Ishikawa (cell line): ENCODE measurements at regions not wholly inside any gene's neighbourhood (a gene's known extent, or its start where the extent isn't known, plus 50 kb on each side); places are given as distances from the start of the nearest gene placed in this dataset.

Experiments used
- CREB1 ChIP-seq: IDR thresholded peaks from 2 replicates; pipeline ENCODE4 v1.6.1; 2012; ENCODE audit warnings: low read depth
- EGR1 ChIP-seq: IDR thresholded peaks from 2 replicates; pipeline ENCODE4 v1.6.1; 2012
- TAF1 ChIP-seq: IDR thresholded peaks from 2 replicates; pipeline ENCODE4 v1.6.1; 2012; ENCODE audit warnings: low read depth, mild to moderate bottlenecking
- TCF12 ChIP-seq: IDR thresholded peaks from 2 replicates; pipeline ENCODE4 v1.6.1; 2012; ENCODE audit warnings: low read depth
- TEAD4 ChIP-seq: IDR thresholded peaks from 2 replicates; pipeline ENCODE4 v1.6.1; 2012
- YY1 ChIP-seq: IDR thresholded peaks from 2 replicates; pipeline ENCODE4 v1.6.1; 2012; ENCODE audit warnings: low read depth
- ZBTB7A ChIP-seq: IDR thresholded peaks from 2 replicates; pipeline ENCODE4 v1.6.1; 2012; ENCODE audit warnings: low read depth
- TF ChIP-seq, protein P1 (sequence below): IDR thresholded peaks from 2 replicates; pipeline ENCODE4 v1.6.1; 2012; ENCODE audit warnings: low read depth, mild to moderate bottlenecking
- TF ChIP-seq, protein P2 (sequence below): IDR thresholded peaks from 2 replicates; pipeline ENCODE4 v1.6.1; 2012

DNA sequence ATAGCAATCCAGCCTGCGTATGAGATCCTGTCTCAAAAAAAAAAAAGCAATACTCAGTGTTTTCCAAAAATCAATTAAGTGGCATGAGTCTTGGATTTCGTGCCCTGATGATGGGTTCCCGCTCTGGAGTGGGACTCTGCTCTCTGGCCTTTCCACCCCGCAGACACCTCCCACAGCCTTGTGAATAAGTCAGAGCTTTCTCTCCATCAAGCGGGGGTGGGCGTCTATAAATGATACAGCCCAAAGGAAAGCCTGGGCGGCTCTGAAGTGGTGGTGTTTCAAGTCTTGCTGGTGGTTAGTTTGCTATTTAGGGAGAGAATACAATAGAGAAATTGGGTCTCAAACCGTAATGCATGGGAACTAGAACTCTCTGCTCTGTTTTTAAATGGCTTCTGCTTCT, 52.5 kb upstream of the TAGAP start:
- TF ChIP-seq, protein P1, sequence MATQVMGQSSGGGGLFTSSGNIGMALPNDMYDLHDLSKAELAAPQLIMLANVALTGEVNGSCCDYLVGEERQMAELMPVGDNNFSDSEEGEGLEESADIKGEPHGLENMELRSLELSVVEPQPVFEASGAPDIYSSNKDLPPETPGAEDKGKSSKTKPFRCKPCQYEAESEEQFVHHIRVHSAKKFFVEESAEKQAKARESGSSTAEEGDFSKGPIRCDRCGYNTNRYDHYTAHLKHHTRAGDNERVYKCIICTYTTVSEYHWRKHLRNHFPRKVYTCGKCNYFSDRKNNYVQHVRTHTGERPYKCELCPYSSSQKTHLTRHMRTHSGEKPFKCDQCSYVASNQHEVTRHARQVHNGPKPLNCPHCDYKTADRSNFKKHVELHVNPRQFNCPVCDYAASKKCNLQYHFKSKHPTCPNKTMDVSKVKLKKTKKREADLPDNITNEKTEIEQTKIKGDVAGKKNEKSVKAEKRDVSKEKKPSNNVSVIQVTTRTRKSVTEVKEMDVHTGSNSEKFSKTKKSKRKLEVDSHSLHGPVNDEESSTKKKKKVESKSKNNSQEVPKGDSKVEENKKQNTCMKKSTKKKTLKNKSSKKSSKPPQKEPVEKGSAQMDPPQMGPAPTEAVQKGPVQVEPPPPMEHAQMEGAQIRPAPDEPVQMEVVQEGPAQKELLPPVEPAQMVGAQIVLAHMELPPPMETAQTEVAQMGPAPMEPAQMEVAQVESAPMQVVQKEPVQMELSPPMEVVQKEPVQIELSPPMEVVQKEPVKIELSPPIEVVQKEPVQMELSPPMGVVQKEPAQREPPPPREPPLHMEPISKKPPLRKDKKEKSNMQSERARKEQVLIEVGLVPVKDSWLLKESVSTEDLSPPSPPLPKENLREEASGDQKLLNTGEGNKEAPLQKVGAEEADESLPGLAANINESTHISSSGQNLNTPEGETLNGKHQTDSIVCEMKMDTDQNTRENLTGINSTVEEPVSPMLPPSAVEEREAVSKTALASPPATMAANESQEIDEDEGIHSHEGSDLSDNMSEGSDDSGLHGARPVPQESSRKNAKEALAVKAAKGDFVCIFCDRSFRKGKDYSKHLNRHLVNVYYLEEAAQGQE: no peak
- TF ChIP-seq TAF1: no peak
- TF ChIP-seq CREB1: no peak
- TF ChIP-seq YY1: no peak
- no peak for TF ChIP-seq ZBTB7A

DNA sequence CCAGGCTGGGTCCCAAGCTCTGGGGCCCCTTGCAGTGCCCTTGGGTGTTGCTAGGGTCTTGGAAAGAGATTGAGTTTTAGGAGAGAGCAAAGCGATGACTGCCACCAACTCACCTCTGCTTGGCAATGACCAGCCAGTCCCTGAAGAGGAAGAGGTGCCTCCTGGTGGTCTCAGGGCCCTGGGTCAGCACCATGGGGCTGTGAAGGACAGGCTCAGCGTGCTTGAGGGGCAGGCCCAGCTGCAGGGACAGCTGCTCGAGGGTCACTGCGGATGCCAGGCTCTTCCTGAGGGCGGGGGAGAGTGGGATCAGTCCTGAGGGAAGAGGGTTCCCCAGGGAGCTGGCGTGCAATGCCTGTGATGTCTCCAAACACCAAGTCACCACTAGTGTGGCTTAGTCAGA, 50.8 kb upstream of the TAGAP start:
- TF ChIP-seq, protein P2, sequence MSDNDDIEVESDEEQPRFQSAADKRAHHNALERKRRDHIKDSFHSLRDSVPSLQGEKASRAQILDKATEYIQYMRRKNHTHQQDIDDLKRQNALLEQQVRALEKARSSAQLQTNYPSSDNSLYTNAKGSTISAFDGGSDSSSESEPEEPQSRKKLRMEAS: no peak
- TF ChIP-seq TEAD4: no peak

DNA sequence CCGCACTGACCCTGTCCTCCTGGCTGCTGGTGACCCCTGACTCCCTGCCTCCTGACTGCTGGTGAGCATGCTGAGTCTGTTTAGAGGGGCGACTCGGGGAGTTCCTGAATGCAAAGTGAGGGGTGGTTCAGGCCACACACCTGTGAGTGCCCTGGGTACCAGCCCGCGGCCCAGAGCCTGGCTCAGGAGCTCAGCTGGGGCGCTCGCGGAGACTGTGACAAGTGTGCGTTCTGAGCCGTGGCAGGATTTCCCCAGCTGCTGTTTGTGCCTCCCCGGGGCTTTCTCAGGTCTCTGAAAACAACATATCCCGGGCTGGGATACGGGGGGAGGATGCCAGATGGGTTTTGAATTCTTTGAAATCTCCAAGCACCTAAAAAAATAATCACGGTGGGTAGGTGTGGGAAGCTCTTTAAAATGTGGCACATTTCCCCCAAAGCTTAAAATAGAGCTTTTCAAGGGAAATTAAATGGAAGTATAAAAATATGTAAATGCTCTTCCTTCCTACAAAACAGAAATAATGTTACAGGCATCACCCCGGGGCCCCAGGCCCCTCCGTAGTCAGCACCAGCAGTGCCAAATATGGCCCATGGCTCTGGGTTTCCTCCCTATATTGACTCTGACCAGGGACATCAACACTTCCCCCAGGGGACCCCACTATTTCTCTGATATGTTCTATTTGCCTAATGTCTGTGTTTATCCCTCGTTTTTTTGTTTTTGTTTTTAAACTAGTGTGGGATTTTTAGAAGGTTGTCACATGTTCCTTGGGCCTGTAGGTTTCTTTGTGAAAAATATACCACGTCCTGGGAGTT, 49.9 kb upstream of the TAGAP start:
- TF ChIP-seq TEAD4 (no peak), EGR1 (no peak), TCF12 (no peak), YY1 (no peak)
